Neural progenitor cell (in vitro differentiated cells): ENCODE measurements at regions not wholly inside any gene's neighbourhood (a gene's known extent, or its start where the extent isn't known, plus 50 kb on each side); places are given as distances from the start of the nearest gene placed in this dataset.

Source experiments
- CTCF ChIP-seq: fragments of 200-600 bp; sonication (generic); IDR thresholded peaks from 2 replicates; pipeline ENCODE4 v1.5.1; 2017; ENCODE audit warnings: antibody characterized with exemption, mild to moderate bottlenecking
- EZH2 ChIP-seq: fragments of 200-600 bp; sonication (generic); IDR thresholded peaks from 2 replicates; pipeline ENCODE4 v1.6.1; 2017; ENCODE audit warnings: antibody characterized with exemption, mild to moderate bottlenecking, moderate library complexity

- no peak for TF ChIP-seq CTCF
- no peak for TF ChIP-seq EZH2
Measured at GRCh38 chr2:215772634-215773563, 240.5 kb downstream of the MREG start.
